SK-N-SH (cell line): ENCODE measurements at regions not wholly inside any gene's neighbourhood (a gene's known extent, or its start where the extent isn't known, plus 50 kb on each side); places are given as distances from the start of the nearest gene placed in this dataset.

Source experiments
- CTCF ChIA-PET: fragments of 300-600, 350-600 bp; formaldehyde crosslinking; extraction: SDS; loops from one replicate; lab custom pipeline; 2021; lab: Yijun Ruan, JAX
- POLR2A ChIA-PET: fragments of 350-600 bp; sonication (Branson Sonifier 250); formaldehyde crosslinking; extraction: SDS; loops from one replicate; lab custom pipeline; 2020; ENCODE audit warnings: antibody characterized with exemption, inconsistent platforms; lab: Yijun Ruan, JAX
- DNase-seq: peaks from one replicate; pipeline ENCODE4 v3.0.0; 2012
- H2AFZ ChIP-seq: fragments of 200-600 bp; sonication (generic); 2 replicates; pipeline ENCODE4 v1.8.1; 2016; ENCODE audit warnings: antibody characterized with exemption, mild to moderate bottlenecking, low read depth
- H3F3A ChIP-seq: fragments of 200-600 bp; sonication (generic); replicated peaks from 2 replicates; pipeline ENCODE3; 2016; ENCODE audit warnings: antibody characterized with exemption, mild to moderate bottlenecking; ENCODE audit not compliant: insufficient read depth
- H3K27ac ChIP-seq, 2 experiments: fragments of 200-500 bp in 1 of 2; fragments of 200-600 bp in 1 of 2; sonication (Bioruptor generic) in 1 of 2; sonication (generic), shearing (Covaris generic) in 1 of 2; 2 replicates each; pipeline versions ENCODE4 v1.5.1 to v1.6.1; 2014 to 2016; ENCODE audit warnings: low read depth in 2 of 2, inconsistent platforms in 1 of 2, low read length in 1 of 2, mild to moderate bottlenecking in 1 of 2, mixed read lengths in 1 of 2
- H3K27me3 ChIP-seq: fragments of 200-600 bp; sonication (generic), shearing (Covaris generic); 2 replicates; pipeline ENCODE4 v1.6.1; 2016; ENCODE audit warnings: mixed run types; ENCODE audit not compliant: insufficient read depth
- H3K36me3 ChIP-seq, 2 experiments: fragments of 200-500 bp in 1 of 2; fragments of 200-600 bp in 1 of 2; sonication (Bioruptor generic) in 1 of 2; sonication (generic) in 1 of 2; replicated peaks in 1 of 2; 2 replicates each; pipeline versions ENCODE3 to v1.5.1; 2014 to 2016; ENCODE audit warnings: low read length in 1 of 2, mild to moderate bottlenecking in 1 of 2; ENCODE audit not compliant: insufficient read depth in 2 of 2, control insufficient read depth in 1 of 2
- H3K4me1 ChIP-seq, 2 experiments: fragments of 200-500 bp in 1 of 2; fragments of 200-600 bp in 1 of 2; sonication (Bioruptor generic) in 1 of 2; sonication (generic), shearing (Covaris generic) in 1 of 2; 2 replicates each; pipeline versions ENCODE4 v1.5.1 to v1.6.1; 2014 to 2016; ENCODE audit warnings: low read depth in 1 of 2, low read length in 1 of 2, mixed run types in 1 of 2; ENCODE audit not compliant: insufficient read depth in 2 of 2, control insufficient read depth in 1 of 2
- H3K4me2 ChIP-seq: fragments of 200-600 bp; sonication (generic), shearing (Covaris generic); 2 replicates; pipeline ENCODE4 v1.6.1; 2017; ENCODE audit warnings: mixed run types
- H3K4me3 ChIP-seq, 2 experiments: fragments of 200-500 bp in 1 of 2; fragments of 200-600 bp in 1 of 2; sonication (Bioruptor generic) in 1 of 2; sonication (generic), shearing (Covaris generic) in 1 of 2; 2 replicates each; pipeline versions ENCODE4 v1.5.1 to v1.8.1; 2014 to 2016; ENCODE audit warnings: low read depth in 2 of 2, inconsistent platforms in 1 of 2, low read length in 1 of 2, mild to moderate bottlenecking in 1 of 2, mixed read lengths in 1 of 2, moderate library complexity in 1 of 2
- H3K79me2 ChIP-seq: fragments of 200-600 bp; sonication (generic); 2 replicates; pipeline ENCODE4 v1.8.1; 2017; ENCODE audit warnings: mild to moderate bottlenecking; ENCODE audit not compliant: insufficient read depth
- H3K9ac ChIP-seq: fragments of 200-600 bp; sonication (generic); 2 replicates; pipeline ENCODE4 v1.6.1; 2017; ENCODE audit warnings: mixed run types
- H3K9me2 ChIP-seq: fragments of 200-600 bp; sonication (generic); 2 replicates; pipeline ENCODE4 v1.6.1; 2017; ENCODE audit warnings: mixed run types
- H3K9me3 ChIP-seq: fragments of 200-600 bp; sonication (generic); 2 replicates; pipeline ENCODE4 v1.6.1; 2017; ENCODE audit warnings: mixed run types, mild to moderate bottlenecking, moderate library complexity
- H4K20me1 ChIP-seq: fragments of 200-600 bp; sonication (generic); 2 replicates; pipeline ENCODE4 v1.6.1; 2017; ENCODE audit warnings: mild to moderate bottlenecking, mixed run types; ENCODE audit not compliant: insufficient read depth
- ELF1 ChIP-seq: IDR thresholded peaks from 2 replicates; pipeline ENCODE4 v1.4.0; 2012
- EP300 ChIP-seq, 2 experiments: IDR thresholded peaks; 2 replicates each; pipeline versions ENCODE4 v1.4.0 to v1.6.1; 2012; ENCODE audit warnings: borderline replicate concordance in 1 of 2, low read depth in 1 of 2, low read length in 1 of 2
- FOXJ3 ChIP-seq: sonication (generic); formaldehyde crosslinking; IDR thresholded peaks from 2 replicates; pipeline ENCODE4 v1.5.1; 2020; ENCODE audit warnings: mild to moderate bottlenecking, missing genetic modification reagents
- GABPA ChIP-seq: IDR thresholded peaks from 2 replicates; pipeline ENCODE4 v1.4.0; 2012; ENCODE audit warnings: low read depth, mild to moderate bottlenecking
- GATA2 ChIP-seq: sonication (generic); formaldehyde crosslinking; IDR thresholded peaks from 2 replicates; pipeline ENCODE4 v1.5.0; 2020; ENCODE audit warnings: mild to moderate bottlenecking, missing genetic modification reagents
- JUND ChIP-seq: IDR thresholded peaks from 2 replicates; pipeline ENCODE4 v1.4.0; 2012
- MAX ChIP-seq: IDR thresholded peaks from 2 replicates; pipeline ENCODE4 v1.4.0; 2012; ENCODE audit warnings: low read depth
- MEF2A ChIP-seq: IDR thresholded peaks from 2 replicates; pipeline ENCODE4 v1.4.0; 2012; ENCODE audit warnings: low read depth, borderline replicate concordance
- NFIC ChIP-seq: IDR thresholded peaks from 2 replicates; pipeline ENCODE4 v1.4.0; 2012; ENCODE audit warnings: borderline replicate concordance
- RCOR1 ChIP-seq: fragments of 150-350 bp; IDR thresholded peaks from 2 replicates; pipeline ENCODE4 v1.6.1; 2017; ENCODE audit warnings: antibody characterized with exemption, low read length
- SIN3A ChIP-seq: IDR thresholded peaks from 2 replicates; pipeline ENCODE4 v1.6.1; 2012; ENCODE audit warnings: low read depth, mild to moderate bottlenecking, low read length, moderate library complexity, borderline replicate concordance
- SMC3 ChIP-seq: IDR thresholded peaks from 2 replicates; pipeline ENCODE4 v1.6.1; 2012; ENCODE audit warnings: low read depth, low read length, improper control_type of control experiment
- TCF12 ChIP-seq: IDR thresholded peaks from 2 replicates; pipeline ENCODE4 v1.4.0; 2012
- YY1 ChIP-seq: IDR thresholded peaks from 2 replicates; pipeline ENCODE4 v1.4.0; 2012; ENCODE audit warnings: low read depth, mild to moderate bottlenecking
- WGBS: methylation state at CpG from one replicate; pipeline ENCODE4 v1.1.6; 2017; ENCODE audit warnings: low lambda C conversion rate; 5-methylcytosine and 5-hydroxymethylcytosine counted together
- TF ChIP-seq, protein P1 (sequence below): IDR thresholded peaks from 2 replicates; pipeline ENCODE4 v1.6.1; 2012; ENCODE audit warnings: mild to moderate bottlenecking, low read depth, low read length, moderate library complexity
- TF ChIP-seq, protein P2 (sequence below): fragments of 150-350 bp; IDR thresholded peaks from 2 replicates; pipeline ENCODE4 v1.6.1; 2016; ENCODE audit warnings: mild to moderate bottlenecking, low read depth, low read length

GRCh38 chr3:103341078-103341606 lies 906.3 kb downstream of the ZPLD1 start:
- POLR2A ChIA-PET, result no interaction called here
- Histone ChIP-seq H4K20me1 (no peaks in the 10 kb centered on the region), H3K4me1 (no peaks in the 10 kb centered on the region; a peak in 1 of 4 replicates), H3F3A (no peaks in the 10 kb centered on the region), H3K27ac (no peak overlapping the region), H2AFZ (no peak overlapping the region), H3K36me3 (no peaks in the 10 kb centered on the region), H3K9me2 (no peaks in the 10 kb centered on the region), H3K9ac (no peak overlapping the region), H3K4me2 (no peak overlapping the region), H3K9me3 (no peaks in the 10 kb centered on the region), H3K79me2 (no peaks in the 10 kb centered on the region), H3K4me3 (no peak overlapping the region), H3K27me3 (no peaks in the 10 kb centered on the region)
- WGBS, result 73% methylated on average over 4 of the region's 4 CpGs
- CTCF ChIA-PET, result interaction anchor here (0.9 kb wide), 1 partner anchor 10 kb away, joined by 6 read pairs; no protein-coding TSS in a partner anchor
- DNase-seq, result no peak
- TF ChIP-seq EP300 (IDR thresholded peaks at IDR 0.05; ENCODE audit: borderline replicate concordance in 1 of 2, low read depth in 1 of 2, low read length in 1 of 2) (no peak), MEF2A (no peak), RCOR1 (no peak), GABPA (no peak), GATA2 (CRISPR knock-in tag) (no peak), ELF1 (no peak), NFIC (no peak), JUND (no peak), TCF12 (no peak), FOXJ3 (CRISPR knock-in tag) (no peak), SIN3A (no peak), MAX (no peak), YY1 (no peak), SMC3 (no peak)
- TF ChIP-seq, protein P1, sequence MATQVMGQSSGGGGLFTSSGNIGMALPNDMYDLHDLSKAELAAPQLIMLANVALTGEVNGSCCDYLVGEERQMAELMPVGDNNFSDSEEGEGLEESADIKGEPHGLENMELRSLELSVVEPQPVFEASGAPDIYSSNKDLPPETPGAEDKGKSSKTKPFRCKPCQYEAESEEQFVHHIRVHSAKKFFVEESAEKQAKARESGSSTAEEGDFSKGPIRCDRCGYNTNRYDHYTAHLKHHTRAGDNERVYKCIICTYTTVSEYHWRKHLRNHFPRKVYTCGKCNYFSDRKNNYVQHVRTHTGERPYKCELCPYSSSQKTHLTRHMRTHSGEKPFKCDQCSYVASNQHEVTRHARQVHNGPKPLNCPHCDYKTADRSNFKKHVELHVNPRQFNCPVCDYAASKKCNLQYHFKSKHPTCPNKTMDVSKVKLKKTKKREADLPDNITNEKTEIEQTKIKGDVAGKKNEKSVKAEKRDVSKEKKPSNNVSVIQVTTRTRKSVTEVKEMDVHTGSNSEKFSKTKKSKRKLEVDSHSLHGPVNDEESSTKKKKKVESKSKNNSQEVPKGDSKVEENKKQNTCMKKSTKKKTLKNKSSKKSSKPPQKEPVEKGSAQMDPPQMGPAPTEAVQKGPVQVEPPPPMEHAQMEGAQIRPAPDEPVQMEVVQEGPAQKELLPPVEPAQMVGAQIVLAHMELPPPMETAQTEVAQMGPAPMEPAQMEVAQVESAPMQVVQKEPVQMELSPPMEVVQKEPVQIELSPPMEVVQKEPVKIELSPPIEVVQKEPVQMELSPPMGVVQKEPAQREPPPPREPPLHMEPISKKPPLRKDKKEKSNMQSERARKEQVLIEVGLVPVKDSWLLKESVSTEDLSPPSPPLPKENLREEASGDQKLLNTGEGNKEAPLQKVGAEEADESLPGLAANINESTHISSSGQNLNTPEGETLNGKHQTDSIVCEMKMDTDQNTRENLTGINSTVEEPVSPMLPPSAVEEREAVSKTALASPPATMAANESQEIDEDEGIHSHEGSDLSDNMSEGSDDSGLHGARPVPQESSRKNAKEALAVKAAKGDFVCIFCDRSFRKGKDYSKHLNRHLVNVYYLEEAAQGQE, result no peak
- TF ChIP-seq, protein P2, sequence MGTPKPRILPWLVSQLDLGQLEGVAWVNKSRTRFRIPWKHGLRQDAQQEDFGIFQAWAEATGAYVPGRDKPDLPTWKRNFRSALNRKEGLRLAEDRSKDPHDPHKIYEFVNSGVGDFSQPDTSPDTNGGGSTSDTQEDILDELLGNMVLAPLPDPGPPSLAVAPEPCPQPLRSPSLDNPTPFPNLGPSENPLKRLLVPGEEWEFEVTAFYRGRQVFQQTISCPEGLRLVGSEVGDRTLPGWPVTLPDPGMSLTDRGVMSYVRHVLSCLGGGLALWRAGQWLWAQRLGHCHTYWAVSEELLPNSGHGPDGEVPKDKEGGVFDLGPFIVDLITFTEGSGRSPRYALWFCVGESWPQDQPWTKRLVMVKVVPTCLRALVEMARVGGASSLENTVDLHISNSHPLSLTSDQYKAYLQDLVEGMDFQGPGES, result no peak
